WTC11 (cell line): ENCODE measurements at regions not wholly inside any gene's neighbourhood (a gene's known extent, or its start where the extent isn't known, plus 50 kb on each side); places are given as distances from the start of the nearest gene placed in this dataset.

Experiments used
- ATAC-seq: fragments of 200-7000 bp; cut with Tn5 transposase; 2 replicates; pipeline ENCODE4 v1.10.0; 2021; ENCODE audit warnings: mild to moderate bottlenecking, moderate library complexity
- CTCF ChIA-PET: fragments of 300-600 bp; sonication (Branson Sonifier 250); formaldehyde crosslinking; loops from one replicate; lab custom pipeline; 2021; ENCODE audit warnings: antibody characterized with exemption; lab: Charles Lee
- POLR2A ChIA-PET: fragments of 350-600 bp; sonication (Branson Sonifier 250); formaldehyde crosslinking; loops from one replicate; lab custom pipeline; 2021; ENCODE audit warnings: antibody characterized with exemption; lab: Charles Lee
- DNase-seq: peaks from one replicate; pipeline ENCODE4 v3.0.0; 2021; ENCODE audit warnings: low spot score
- H3K27ac Mint-ChIP-seq: 2 replicates; pipeline ENCODE4 v1.8.0; 2021; ENCODE audit warnings: mixed read lengths
- H3K27me3 Mint-ChIP-seq: 2 replicates; pipeline ENCODE4 v1.8.0; 2021; ENCODE audit warnings: low read depth, mild to moderate bottlenecking, moderate library complexity, mixed read lengths
- H3K36me3 Mint-ChIP-seq: 2 replicates; pipeline ENCODE4 v1.8.0; 2021; ENCODE audit warnings: mixed read lengths
- H3K4me1 Mint-ChIP-seq: 2 replicates; pipeline ENCODE4 v1.8.0; 2022; ENCODE audit warnings: mixed read lengths
- H3K4me3 Mint-ChIP-seq: 2 replicates; pipeline ENCODE4 v1.8.0; 2021; ENCODE audit warnings: mild to moderate bottlenecking, moderate library complexity, mixed read lengths
- H3K9me3 Mint-ChIP-seq: 2 replicates; pipeline ENCODE4 v1.8.0; 2021; ENCODE audit warnings: mixed read lengths
- AR ChIP-seq: fragments of 250-450 bp; sonication (Bioruptor Pico); IDR thresholded peaks from 2 replicates; pipeline ENCODE4 v1.9.0; 2021; ENCODE audit warnings: mild to moderate bottlenecking
- CDX4 ChIP-seq: fragments of 250-450 bp; sonication (Bioruptor Pico); IDR thresholded peaks from 2 replicates; pipeline ENCODE4 v1.9.0; 2021; ENCODE audit warnings: moderate library complexity, mild to moderate bottlenecking, inconsistent platforms, borderline replicate concordance
- CREB1 ChIP-seq: sonication (generic); formaldehyde crosslinking; IDR thresholded peaks from 2 replicates; pipeline ENCODE4 v1.8.0; 2023; ENCODE audit warnings: mild to moderate bottlenecking, missing genetic modification reagents
- IRF1 ChIP-seq: sonication (generic); formaldehyde crosslinking; IDR thresholded peaks from 2 replicates; pipeline ENCODE4 v1.8.0; 2023; ENCODE audit warnings: missing genetic modification reagents
- IRF2 ChIP-seq: sonication (generic); formaldehyde crosslinking; IDR thresholded peaks from 2 replicates; pipeline ENCODE4 v1.8.0; 2022; ENCODE audit warnings: low read depth, missing genetic modification reagents, borderline replicate concordance
- NR3C1 ChIP-seq: sonication (generic); formaldehyde crosslinking; conservative IDR thresholded peaks from 2 replicates; pipeline ENCODE4 v1.8.1; 2023; ENCODE audit warnings: low read depth, mild to moderate bottlenecking, missing genetic modification reagents
- PRDM15 ChIP-seq: sonication (generic); formaldehyde crosslinking; IDR thresholded peaks from 2 replicates; pipeline ENCODE4 v1.8.0; 2022; ENCODE audit warnings: missing genetic modification reagents
- PREB ChIP-seq: sonication (generic); formaldehyde crosslinking; IDR thresholded peaks from 2 replicates; pipeline ENCODE4 v1.8.1; 2022; ENCODE audit warnings: mild to moderate bottlenecking, missing genetic modification reagents, moderate library complexity, borderline replicate concordance
- RORB ChIP-seq: fragments of 250-450 bp; sonication (Bioruptor Pico); IDR thresholded peaks from 2 replicates; pipeline ENCODE4 v1.9.0; 2021; ENCODE audit warnings: mild to moderate bottlenecking
- SOX15 ChIP-seq: fragments of 250-450 bp; sonication (Bioruptor Pico); IDR thresholded peaks from 2 replicates; pipeline ENCODE4 v1.9.0; 2021; ENCODE audit warnings: mild to moderate bottlenecking
- STAT6 ChIP-seq: sonication (generic); formaldehyde crosslinking; conservative IDR thresholded peaks from 2 replicates; pipeline ENCODE4 v1.8.1; 2023; ENCODE audit warnings: mild to moderate bottlenecking, low read depth, missing genetic modification reagents, moderate library complexity
- ZBTB43 ChIP-seq: sonication (generic); formaldehyde crosslinking; IDR thresholded peaks from 2 replicates; pipeline ENCODE4 v1.8.1; 2023; ENCODE audit warnings: mild to moderate bottlenecking, missing genetic modification reagents
- ZNF121 ChIP-seq: sonication (generic); formaldehyde crosslinking; IDR thresholded peaks from 2 replicates; pipeline ENCODE4 v1.8.0; 2023; ENCODE audit warnings: missing genetic modification reagents
- ZNF263 ChIP-seq: sonication (generic); formaldehyde crosslinking; IDR thresholded peaks from 2 replicates; pipeline ENCODE4 v1.8.1; 2022; ENCODE audit warnings: low read depth, mild to moderate bottlenecking, moderate library complexity, missing genetic modification reagents
- ZNF317 ChIP-seq: sonication (generic); formaldehyde crosslinking; IDR thresholded peaks from 2 replicates; pipeline ENCODE4 v1.8.1; 2023; ENCODE audit warnings: low read depth, mild to moderate bottlenecking, moderate library complexity, missing genetic modification reagents, borderline replicate concordance
- ZNF423 ChIP-seq: fragments of 250-450 bp; sonication (Bioruptor Pico); IDR thresholded peaks from 2 replicates; pipeline ENCODE4 v2.1.2; 2022; ENCODE audit warnings: mild to moderate bottlenecking, moderate library complexity

- CTCF ChIA-PET: no interaction called here
- TF ChIP-seq PRDM15 (CRISPR knock-in tag) (no peak), STAT6 (no peak)
- POLR2A ChIA-PET: no interaction called here
- Mint-ChIP-seq H3K27ac (no peak overlapping the region), H3K9me3 (peaks cover 19% of the 10 kb centered on the region), H3K27me3 (no peaks in the 10 kb centered on the region; the same call in 1 of the 2 replicates), H3K4me1 (no peaks in the 10 kb centered on the region), H3K4me3 (no peak overlapping the region), H3K36me3 (peaks cover 8% of the 10 kb centered on the region)
- no peak for ATAC-seq
- no peak for DNase-seq
Observed at GRCh38 chr7:136667584-136667983, 200.9 kb upstream of the CHRM2 start.

GRCh38 chr7:136665878-136666509 lies 202.5 kb upstream of the CHRM2 start:
- Mint-ChIP-seq H3K4me1 (no peaks in the 10 kb centered on the region), H3K27ac (no peak overlapping the region), H3K36me3 (no peaks in the 10 kb centered on the region), H3K27me3 (no peaks in the 10 kb centered on the region), H3K4me3 (no peak overlapping the region), H3K9me3 (0 out of 2 replicates have a peak, but pooled peaks cover 6% of the 10 kb centered on the region)
- ChIA-PET POLR2A (no interaction called here), CTCF (no interaction called here)
- no peak for DNase-seq
- no peak for TF ChIP-seq ZBTB43
- no peak for TF ChIP-seq IRF2 (CRISPR knock-in tag)
- TF ChIP-seq ZNF121 (CRISPR knock-in tag): no peak
- TF ChIP-seq IRF1 (CRISPR knock-in tag): no peak
- no peak for TF ChIP-seq RORB (CRISPR knock-in tag)
- no peak for TF ChIP-seq ZNF317
- TF ChIP-seq ZNF263 (CRISPR knock-in tag): no peak
- TF ChIP-seq ZNF423 (CRISPR knock-in tag): no peak
- TF ChIP-seq NR3C1 (CRISPR knock-in tag): no peak
- TF ChIP-seq CREB1 (CRISPR knock-in tag): no peak
- TF ChIP-seq SOX15 (CRISPR knock-in tag): no peak
- no peak for TF ChIP-seq PREB (CRISPR knock-in tag)
- no peak for TF ChIP-seq AR (CRISPR knock-in tag)
- TF ChIP-seq CDX4 (CRISPR knock-in tag): no peak
- no peak for ATAC-seq
